Adrenal gland (tissue), 5 donors: ENCODE measurements at regions not wholly inside any gene's neighbourhood (a gene's known extent, or its start where the extent isn't known, plus 50 kb on each side); places are given as distances from the start of the nearest gene placed in this dataset.

Experiments used
- POLR2A ChIP-seq, 2 donors: fragments of 450-650 bp; IDR thresholded peaks; one replicate each; pipeline ENCODE4 v1.6.1; 2017; ENCODE audit warnings: antibody characterized with exemption in 2 of 2, mild to moderate bottlenecking in 2 of 2, moderate library complexity in 1 of 2
- TF ChIP-seq, protein P1 (sequence below), 6 experiments: fragments of 450-650 bp in 4 of 6; fragments of 200-600 bp in 2 of 6; sonication (generic) in 1 of 6; IDR thresholded peaks; 1 replicate in 5 of 6; 2 replicates in 1 of 6; pipeline versions ENCODE4 v1.5.1 to v1.8.0; 2016 to 2021; ENCODE audit warnings: antibody characterized with exemption in 6 of 6, mild to moderate bottlenecking in 2 of 6, moderate library complexity in 1 of 6
- donor health status: DM: no; HTN: no; CAD: no.

DNA sequence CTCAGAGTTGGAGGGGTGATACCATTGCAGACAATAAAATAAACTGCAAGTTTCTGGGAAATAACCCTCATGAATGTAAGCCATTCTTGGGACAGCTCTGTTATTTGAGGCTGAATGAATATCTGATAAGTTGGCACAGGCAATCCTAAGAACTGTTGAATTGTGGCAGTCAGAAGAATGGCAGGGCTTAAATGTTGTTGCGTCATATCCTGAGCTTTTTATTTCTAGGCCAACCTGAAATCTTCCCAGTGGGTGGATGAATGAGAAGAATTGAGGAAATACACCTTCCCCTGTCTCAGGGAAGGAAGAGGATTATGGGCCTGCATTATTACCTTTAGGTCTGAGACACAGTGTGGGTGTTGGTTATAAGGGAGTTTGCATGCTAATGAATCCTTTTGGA lies 64.4 kb upstream of the C4orf54 start:
- no peak for TF ChIP-seq POLR2A (IDR thresholded peaks at IDR 0.05)
- TF ChIP-seq, protein P1, sequence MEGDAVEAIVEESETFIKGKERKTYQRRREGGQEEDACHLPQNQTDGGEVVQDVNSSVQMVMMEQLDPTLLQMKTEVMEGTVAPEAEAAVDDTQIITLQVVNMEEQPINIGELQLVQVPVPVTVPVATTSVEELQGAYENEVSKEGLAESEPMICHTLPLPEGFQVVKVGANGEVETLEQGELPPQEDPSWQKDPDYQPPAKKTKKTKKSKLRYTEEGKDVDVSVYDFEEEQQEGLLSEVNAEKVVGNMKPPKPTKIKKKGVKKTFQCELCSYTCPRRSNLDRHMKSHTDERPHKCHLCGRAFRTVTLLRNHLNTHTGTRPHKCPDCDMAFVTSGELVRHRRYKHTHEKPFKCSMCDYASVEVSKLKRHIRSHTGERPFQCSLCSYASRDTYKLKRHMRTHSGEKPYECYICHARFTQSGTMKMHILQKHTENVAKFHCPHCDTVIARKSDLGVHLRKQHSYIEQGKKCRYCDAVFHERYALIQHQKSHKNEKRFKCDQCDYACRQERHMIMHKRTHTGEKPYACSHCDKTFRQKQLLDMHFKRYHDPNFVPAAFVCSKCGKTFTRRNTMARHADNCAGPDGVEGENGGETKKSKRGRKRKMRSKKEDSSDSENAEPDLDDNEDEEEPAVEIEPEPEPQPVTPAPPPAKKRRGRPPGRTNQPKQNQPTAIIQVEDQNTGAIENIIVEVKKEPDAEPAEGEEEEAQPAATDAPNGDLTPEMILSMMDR (IDR thresholded peaks at IDR 0.05) = no peak
